ENCODE measurements at regions not wholly inside any gene's neighbourhood (a gene's known extent, or its start where the extent isn't known, plus 50 kb on each side); places are given as distances from the start of the nearest gene placed in this dataset.

DNA sequence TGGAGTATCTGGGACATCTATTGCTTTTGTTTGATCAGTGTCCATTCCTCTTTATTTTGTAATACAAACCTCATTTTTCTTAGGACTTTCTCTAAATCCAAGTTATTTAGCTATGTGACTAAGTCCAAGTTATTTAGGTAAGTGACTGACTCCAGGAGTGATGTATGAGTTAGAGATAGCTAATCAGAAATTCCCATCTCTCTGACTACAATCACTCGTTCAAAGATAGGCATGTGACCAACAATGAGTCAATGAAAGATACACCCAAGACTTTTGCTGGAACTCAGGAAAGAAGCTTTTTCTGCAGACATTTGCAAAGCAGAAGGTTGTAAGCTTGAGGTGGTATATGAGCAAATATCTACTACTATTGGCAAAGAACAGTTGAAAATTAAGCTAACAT is 72.5 kb upstream of the KCNIP4 start:
- TF ChIP-seq SUZ12 (IDR thresholded peaks at IDR 0.05; ENCODE audit: unreplicated experiment): no peak
- TF ChIP-seq GABPA (IDR thresholded peaks at IDR 0.05; ENCODE audit: low read depth): no peak
- TF ChIP-seq ZNF622 (IDR thresholded peaks at IDR 0.05): no peak
- TF ChIP-seq, protein P1, sequence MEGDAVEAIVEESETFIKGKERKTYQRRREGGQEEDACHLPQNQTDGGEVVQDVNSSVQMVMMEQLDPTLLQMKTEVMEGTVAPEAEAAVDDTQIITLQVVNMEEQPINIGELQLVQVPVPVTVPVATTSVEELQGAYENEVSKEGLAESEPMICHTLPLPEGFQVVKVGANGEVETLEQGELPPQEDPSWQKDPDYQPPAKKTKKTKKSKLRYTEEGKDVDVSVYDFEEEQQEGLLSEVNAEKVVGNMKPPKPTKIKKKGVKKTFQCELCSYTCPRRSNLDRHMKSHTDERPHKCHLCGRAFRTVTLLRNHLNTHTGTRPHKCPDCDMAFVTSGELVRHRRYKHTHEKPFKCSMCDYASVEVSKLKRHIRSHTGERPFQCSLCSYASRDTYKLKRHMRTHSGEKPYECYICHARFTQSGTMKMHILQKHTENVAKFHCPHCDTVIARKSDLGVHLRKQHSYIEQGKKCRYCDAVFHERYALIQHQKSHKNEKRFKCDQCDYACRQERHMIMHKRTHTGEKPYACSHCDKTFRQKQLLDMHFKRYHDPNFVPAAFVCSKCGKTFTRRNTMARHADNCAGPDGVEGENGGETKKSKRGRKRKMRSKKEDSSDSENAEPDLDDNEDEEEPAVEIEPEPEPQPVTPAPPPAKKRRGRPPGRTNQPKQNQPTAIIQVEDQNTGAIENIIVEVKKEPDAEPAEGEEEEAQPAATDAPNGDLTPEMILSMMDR (IDR thresholded peaks at IDR 0.05 in 2 of 3, conservative IDR thresholded peaks at IDR 0.05 in 1 of 3; ENCODE audit: control insufficient read depth in 2 of 3, extremely low read depth in 1 of 3, insufficient read depth in 1 of 3, low read depth in 3 of 3, low read length in 3 of 3): no peak
- no peak for TF ChIP-seq REST (IDR thresholded peaks at IDR 0.05; ENCODE audit: low read depth, low read length)
